HEK293 (cell line): ENCODE measurements at regions not wholly inside any gene's neighbourhood (a gene's known extent, or its start where the extent isn't known, plus 50 kb on each side); places are given as distances from the start of the nearest gene placed in this dataset.

Experiments
- CTCF ChIA-PET: fragments of 350-600 bp; formaldehyde crosslinking; extraction: SDS; loops from one replicate; lab custom pipeline; 2021; ENCODE audit warnings: antibody characterized with exemption; lab: Yijun Ruan, JAX
- POLR2A ChIA-PET: fragments of 300-600 bp; formaldehyde crosslinking; extraction: SDS; loops from one replicate; lab custom pipeline; 2020; ENCODE audit warnings: antibody characterized with exemption, inconsistent platforms; lab: Yijun Ruan, JAX
- H3K27ac ChIP-seq: fragments of 200-500 bp; sonication (Bioruptor generic); 2 replicates; pipeline ENCODE4 v1.5.1; 2014; ENCODE audit warnings: low read depth, low read length, control low read depth, inconsistent platforms; ENCODE audit errors: extremely low read depth
- H3K36me3 ChIP-seq, 2 experiments: fragments of 200-500 bp in 1 of 2; sonication (Bioruptor generic) in 1 of 2; 1 replicate in 1 of 2; 2 replicates in 1 of 2; pipeline ENCODE4 v1.5.1; 2014 to 2017; ENCODE audit warnings: inconsistent platforms in 2 of 2, low read length in 2 of 2; ENCODE audit not compliant: control insufficient read depth in 2 of 2, insufficient read depth in 1 of 2
- H3K4me1 ChIP-seq: fragments of 200-500 bp; sonication (Bioruptor generic); 2 replicates; pipeline ENCODE4 v1.5.1; 2014; ENCODE audit warnings: mild to moderate bottlenecking, low read length, inconsistent platforms; ENCODE audit not compliant: control insufficient read depth, insufficient read depth
- H3K4me3 ChIP-seq: 2 replicates; pipeline ENCODE4 v1.5.1; 2011; ENCODE audit warnings: low read depth, mild to moderate bottlenecking, control low read depth, low read length, moderate library complexity
- H3K9me3 ChIP-seq: fragments of 200-500 bp; sonication (Bioruptor generic); 2 replicates; pipeline ENCODE4 v1.5.1; 2014; ENCODE audit warnings: low read depth, low read length, inconsistent platforms; ENCODE audit not compliant: control insufficient read depth, insufficient read depth
- BCL11B ChIP-seq: fragments of 450-650 bp; formaldehyde crosslinking; IDR thresholded peaks from 2 replicates; pipeline ENCODE4 v1.5.1; 2016; ENCODE audit warnings: low read depth, missing biosample characterization, missing genetic modification characterization
- GLIS1 ChIP-seq: fragments of 450-650 bp; formaldehyde crosslinking; IDR thresholded peaks from 2 replicates; pipeline ENCODE4 v1.5.1; 2016; ENCODE audit warnings: missing biosample characterization, missing genetic modification characterization
- HIC1 ChIP-seq: fragments of 450-650 bp; formaldehyde crosslinking; IDR thresholded peaks from 2 replicates; pipeline ENCODE4 v1.5.1; 2016; ENCODE audit warnings: missing biosample characterization, missing genetic modification characterization
- SETDB1 ChIP-seq: IDR thresholded peaks from one replicate; pipeline ENCODE4 v1.6.1; 2017; ENCODE audit warnings: mild to moderate bottlenecking, low read length, moderate library complexity, mixed read lengths; ENCODE audit not compliant: insufficient read length
- ZNF174 ChIP-seq: fragments of 450-650 bp; formaldehyde crosslinking; IDR thresholded peaks from 2 replicates; pipeline ENCODE4 v1.5.0; 2017; ENCODE audit warnings: missing biosample characterization, mild to moderate bottlenecking, missing genetic modification characterization
- ZNF239 ChIP-seq: fragments of 450-650 bp; formaldehyde crosslinking; IDR thresholded peaks from 2 replicates; pipeline ENCODE4 v1.5.1; 2016; ENCODE audit warnings: missing biosample characterization, missing genetic modification characterization
- ZNF274 ChIP-seq, 2 experiments: fragments of 200-500 bp in 1 of 2; fragments of 450-650 bp in 1 of 2; sonication (Bioruptor generic) in 1 of 2; formaldehyde crosslinking in 1 of 2; IDR thresholded peaks; 2 replicates each; pipeline versions ENCODE4 v1.5.1 to v1.6.1; 2014 to 2016; ENCODE audit warnings: borderline replicate concordance in 1 of 2, inconsistent platforms in 1 of 2, low read length in 1 of 2, missing biosample characterization in 1 of 2, missing genetic modification characterization in 1 of 2
- ZNF366 ChIP-seq: fragments of 450-650 bp; formaldehyde crosslinking; conservative IDR thresholded peaks from 2 replicates; pipeline ENCODE4 v1.5.1; 2016; ENCODE audit warnings: missing biosample characterization, missing genetic modification characterization
- ZNF513 ChIP-seq: fragments of 450-650 bp; IDR thresholded peaks from 2 replicates; pipeline ENCODE4 v1.5.1; 2018; ENCODE audit warnings: missing biosample characterization, missing genetic modification characterization
- ZNF555 ChIP-seq: fragments of 450-650 bp; formaldehyde crosslinking; conservative IDR thresholded peaks from 2 replicates; pipeline ENCODE4 v1.5.1; 2017; ENCODE audit warnings: missing biosample characterization, mild to moderate bottlenecking, missing genetic modification characterization, inconsistent platforms
- ZNF654 ChIP-seq: fragments of 450-650 bp; formaldehyde crosslinking; IDR thresholded peaks from 2 replicates; pipeline ENCODE4 v1.5.1; 2016; ENCODE audit warnings: low read depth, missing biosample characterization, missing genetic modification characterization
- ZNF670 ChIP-seq: fragments of 450-650 bp; formaldehyde crosslinking; IDR thresholded peaks from 2 replicates; pipeline ENCODE4 v1.5.1; 2016; ENCODE audit warnings: missing biosample characterization, missing genetic modification characterization, low read depth
- ZNF701 ChIP-seq: fragments of 450-650 bp; formaldehyde crosslinking; IDR thresholded peaks from 2 replicates; pipeline ENCODE4 v1.5.1; 2016; ENCODE audit warnings: missing biosample characterization, missing genetic modification characterization
- ZNF768 ChIP-seq: fragments of 450-650 bp; formaldehyde crosslinking; IDR thresholded peaks from 2 replicates; pipeline ENCODE4 v1.5.1; 2018; ENCODE audit warnings: missing biosample characterization, mild to moderate bottlenecking, missing genetic modification characterization
- TF ChIP-seq, protein P1 (sequence below): IDR thresholded peaks from 2 replicates; pipeline ENCODE4 v1.6.1; 2011; ENCODE audit warnings: mild to moderate bottlenecking, low read depth, low read length, borderline replicate concordance

DNA sequence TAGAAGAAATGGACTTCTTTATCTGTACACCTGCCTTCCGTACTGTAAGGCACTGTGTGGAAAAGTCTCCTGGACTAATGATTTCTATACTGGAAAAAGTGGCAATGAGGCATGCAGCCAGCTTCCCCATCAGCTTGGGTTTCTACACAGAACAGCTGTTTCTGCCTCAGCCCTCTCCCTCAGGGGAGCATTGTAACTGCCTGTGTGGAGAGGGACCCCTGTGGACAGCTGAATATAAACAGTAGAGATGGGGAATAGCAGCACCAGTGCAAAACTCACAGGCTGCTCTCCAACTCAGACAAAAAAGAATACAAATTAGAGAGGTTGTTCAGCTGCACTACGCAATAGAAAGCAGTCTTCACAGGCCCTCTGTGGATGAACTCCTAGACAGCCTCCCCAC lies 451.3 kb upstream of the MBL2 start:
- POLR2A ChIA-PET = no interaction called here
- no peak for TF ChIP-seq ZNF239 (tag by site-specific recombination)
- TF ChIP-seq HIC1 (tag by site-specific recombination) = no peak
- H3K9me3 ChIP-seq = no peaks in the 10 kb centered on the region
- CTCF ChIA-PET = interaction anchor here (0.6 to 1.2 kb wide), 4 partner anchors 12 to 118 kb away, joined by 3 to 7 read pairs (median 4); no protein-coding TSS in a partner anchor
- H3K27ac ChIP-seq = no peak overlapping the region
- no peaks in the 10 kb centered on the region for H3K4me1 ChIP-seq
- no peaks in the 10 kb centered on the region for H3K36me3 ChIP-seq
- no peak overlapping the region for H3K4me3 ChIP-seq

DNA sequence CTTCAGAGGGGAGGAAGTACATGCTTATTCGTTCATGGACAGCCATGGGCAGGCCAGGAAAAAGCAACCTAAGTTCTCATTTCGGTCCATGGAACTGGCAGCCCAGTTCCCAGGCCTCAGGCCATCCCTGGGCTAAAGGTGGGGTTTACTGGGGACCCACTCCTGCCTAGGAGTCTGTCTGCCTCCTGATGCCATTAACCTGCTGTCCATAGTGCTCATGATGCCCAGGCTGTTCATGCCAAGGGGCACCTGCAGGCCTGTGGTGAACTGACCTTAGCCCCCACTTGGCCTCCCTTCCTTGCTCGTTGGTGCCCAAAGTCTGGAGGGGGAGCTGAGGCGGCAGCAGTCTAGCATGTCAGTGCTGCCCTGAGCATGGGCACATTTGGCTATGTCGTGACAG lies 450.2 kb upstream of the MBL2 start:
- ChIA-PET POLR2A (no interaction called here), CTCF (interaction anchor here (1.2 kb wide), 1 partner anchor 14 kb away, joined by 5 read pairs; no protein-coding TSS in a partner anchor)
- Histone ChIP-seq H3K4me1 (no peaks in the 10 kb centered on the region), H3K36me3 (no peaks in the 10 kb centered on the region), H3K4me3 (no peak overlapping the region), H3K9me3 (no peaks in the 10 kb centered on the region), H3K27ac (no peak overlapping the region)
- TF ChIP-seq ZNF555 (tag by site-specific recombination) (no peak), GLIS1 (tag by site-specific recombination) (no peak), BCL11B (tag by site-specific recombination) (no peak), ZNF274 (IDR thresholded peaks at IDR 0.05; ENCODE audit: low read length) (no peak), ZNF274 (tag by site-specific recombination; IDR thresholded peaks at IDR 0.05; ENCODE audit: borderline replicate concordance) (no peak), ZNF670 (tag by site-specific recombination) (no peak), SETDB1 (no peak)

DNA sequence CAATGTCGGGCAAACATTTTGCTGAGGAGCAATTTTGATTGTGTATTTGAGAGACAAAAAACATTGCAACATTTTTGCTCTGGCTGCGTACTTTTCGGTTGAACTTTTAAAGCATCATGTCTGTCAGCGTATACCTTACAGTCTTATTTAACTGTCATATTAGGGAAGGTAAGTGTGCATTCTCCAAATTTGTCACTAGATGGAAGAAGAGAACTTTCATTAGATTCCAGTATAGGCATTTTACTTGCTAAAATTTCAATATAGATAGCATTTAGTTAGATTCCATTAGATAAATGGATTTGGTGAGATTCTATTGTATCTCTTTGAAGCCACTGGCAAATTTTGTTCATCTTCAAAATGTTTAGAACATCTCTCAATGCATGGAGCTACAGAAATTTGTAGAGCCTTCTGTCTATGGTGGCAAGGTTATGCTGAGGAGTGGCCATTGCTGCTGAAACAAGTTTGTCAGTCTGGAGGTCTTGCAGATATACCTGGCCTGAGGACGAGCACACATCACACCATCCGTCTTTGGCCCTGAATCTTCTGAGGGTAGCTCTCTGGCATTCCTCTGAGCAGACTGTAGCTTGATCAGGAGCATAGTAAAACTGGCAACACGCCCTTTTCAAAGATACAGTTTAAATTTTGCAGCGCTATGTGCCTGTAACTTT lies 437.5 kb upstream of the MBL2 start:
- Histone ChIP-seq H3K36me3 (no peaks in the 10 kb centered on the region), H3K9me3 (no peaks in the 10 kb centered on the region), H3K27ac (no peak overlapping the region), H3K4me3 (no peak overlapping the region), H3K4me1 (no peaks in the 10 kb centered on the region)
- ChIA-PET POLR2A (no interaction called here), CTCF (interaction anchor here (0.5 to 2.0 kb wide), 13 partner anchors 9 to 1621 kb away, joined by 3 to 13 read pairs (median 3); no protein-coding TSS in a partner anchor)
- TF ChIP-seq ZNF701 (tag by site-specific recombination) (no peak), ZNF654 (peak; percentile 41)

- H3K36me3 ChIP-seq = no peaks in the 10 kb centered on the region
- H3K27ac ChIP-seq = no peak overlapping the region
- ChIA-PET CTCF (interaction anchor here (0.6 kb wide), 2 partner anchors 304 to 364 kb away, joined by 3 read pairs; no protein-coding TSS in a partner anchor), POLR2A (no interaction called here)
- no peak for TF ChIP-seq ZNF513 (tag by site-specific recombination)
- TF ChIP-seq ZNF768 (tag by site-specific recombination) = no peak
- no peak for TF ChIP-seq ZNF366 (tag by site-specific recombination)
- TF ChIP-seq, protein P1, sequence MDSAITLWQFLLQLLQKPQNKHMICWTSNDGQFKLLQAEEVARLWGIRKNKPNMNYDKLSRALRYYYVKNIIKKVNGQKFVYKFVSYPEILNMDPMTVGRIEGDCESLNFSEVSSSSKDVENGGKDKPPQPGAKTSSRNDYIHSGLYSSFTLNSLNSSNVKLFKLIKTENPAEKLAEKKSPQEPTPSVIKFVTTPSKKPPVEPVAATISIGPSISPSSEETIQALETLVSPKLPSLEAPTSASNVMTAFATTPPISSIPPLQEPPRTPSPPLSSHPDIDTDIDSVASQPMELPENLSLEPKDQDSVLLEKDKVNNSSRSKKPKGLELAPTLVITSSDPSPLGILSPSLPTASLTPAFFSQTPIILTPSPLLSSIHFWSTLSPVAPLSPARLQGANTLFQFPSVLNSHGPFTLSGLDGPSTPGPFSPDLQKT = no peak
- no peak for TF ChIP-seq ZNF174
- H3K9me3 ChIP-seq = no peaks in the 10 kb centered on the region
- H3K4me1 ChIP-seq = no peaks in the 10 kb centered on the region
- no peak overlapping the region for H3K4me3 ChIP-seq
Measured at GRCh38 chr10:53183733-53184132, 411.1 kb upstream of the MBL2 start.
